Lower leg skin (tissue), 4 donors: ENCODE measurements at regions not wholly inside any gene's neighbourhood (a gene's known extent, or its start where the extent isn't known, plus 50 kb on each side); places are given as distances from the start of the nearest gene placed in this dataset.

ENCODE experiments used
- DNase-seq, 2 donors: peaks; one replicate each; pipeline ENCODE4 v3.0.0-alpha.2; 2019; ENCODE audit warnings: low spot score in 2 of 2
- H3K4me3 ChIP-seq: fragments of 200-600 bp; sonication (generic); 2 replicates; pipeline ENCODE4 v1.5.1; 2017; ENCODE audit warnings: mild to moderate bottlenecking, low read depth; ENCODE audit not compliant: poor library complexity, severe bottlenecking
- CTCF ChIP-seq, 3 donors: fragments of 450-650 bp; IDR thresholded peaks; one replicate each; pipeline ENCODE4 v1.5.1; 2016; ENCODE audit warnings: antibody characterized with exemption in 3 of 3, mild to moderate bottlenecking in 3 of 3, moderate library complexity in 2 of 3
- POLR2A ChIP-seq, 2 donors: fragments of 450-650 bp; IDR thresholded peaks; one replicate each; pipeline ENCODE4 v1.6.1; 2016 to 2017; ENCODE audit warnings: antibody characterized with exemption in 2 of 2, mild to moderate bottlenecking in 1 of 2, moderate library complexity in 1 of 2
- WGBS, 2 donors: methylation state at CpG; one replicate each; pipeline ENCODE4 v1.1.5; 2018; 5-methylcytosine and 5-hydroxymethylcytosine counted together
- intact Hi-C: fragments of 100-400 bp; cut with DNase I; formaldehyde crosslinking; loops from one replicate; pipeline ENCODE4 v1.15.0; 2023; ENCODE audit warnings: low total_unique reads

GRCh38 chr5:1745123-1745795 lies 54.4 kb downstream of the MRPL36 start:
- peak in 1 of 2 donors; percentile 67 for DNase-seq
- WGBS, 2 donors, result 85 to 86% methylated on average over 28 to 29 of the region's 30 CpGs
- TF ChIP-seq POLR2A (IDR thresholded peaks at IDR 0.05) (no peak), CTCF (IDR thresholded peaks at IDR 0.05) (no peak)
- intact Hi-C loops, result no loop called here
- H3K4me3 ChIP-seq, result no peak overlapping the region

GRCh38 chr5:1744393-1745122 lies 55.1 kb downstream of the MRPL36 start:
- 85 to 88% methylated on average over 21 of the region's 21 CpGs for WGBS, 2 donors
- peak in 1 of 2 donors; percentile 52 for DNase-seq
- no peak for TF ChIP-seq POLR2A (IDR thresholded peaks at IDR 0.05)
- no peak for TF ChIP-seq CTCF (IDR thresholded peaks at IDR 0.05)
- H3K4me3 ChIP-seq, result no peak overlapping the region
- intact Hi-C loops, result no loop called here

GRCh38 chr5:1743769-1744085 lies 55.9 kb downstream of the MRPL36 start:
- intact Hi-C loops, result no loop called here
- WGBS, 2 donors, result 52 to 71% methylated on average over 5 of the region's 5 CpGs
- TF ChIP-seq CTCF (IDR thresholded peaks at IDR 0.05) (no peak), POLR2A (IDR thresholded peaks at IDR 0.05) (no peak)
- peak in 1 of 2 donors; percentile 65 for DNase-seq
- H3K4me3 ChIP-seq, result no peak overlapping the region

- intact Hi-C loops, result no loop called here
- WGBS, 2 donors, result 73 to 81% methylated on average over 5 of the region's 5 CpGs
- peak in 1 of 2 donors; percentile 45 for DNase-seq
- H3K4me3 ChIP-seq, result no peak overlapping the region
- no peak for TF ChIP-seq CTCF (IDR thresholded peaks at IDR 0.05)
- TF ChIP-seq POLR2A (IDR thresholded peaks at IDR 0.05), result no peak
These were observed 56.4 kb downstream of the MRPL36 start for GRCh38 chr5:1743061-1743768.

- H3K4me3 ChIP-seq, result no peak overlapping the region
- TF ChIP-seq CTCF (IDR thresholded peaks at IDR 0.05) (no peak), POLR2A (IDR thresholded peaks at IDR 0.05) (no peak)
- 36% methylated on average over 3 of the region's 3 CpGs for WGBS, 2 donors
- peak; percentile 11 to 40 for DNase-seq
- intact Hi-C loops, result no loop called here
These were observed 61.7 kb downstream of the MRPL36 start for GRCh38 chr5:1737790-1738405.
